Femur (tissue), 1 donor: ENCODE measurements at regions not wholly inside any gene's neighbourhood (a gene's known extent, or its start where the extent isn't known, plus 50 kb on each side); places are given as distances from the start of the nearest gene placed in this dataset.
"Not testable (repeated sequence)": the region's sequence is repeated elsewhere in the genome, so short reads cannot be mapped to it uniquely, and the experiment has no call there.

Experiments
- DNase-seq: peaks from one replicate; pipeline ENCODE4 v3.0.0-alpha.2; 2017

DNA sequence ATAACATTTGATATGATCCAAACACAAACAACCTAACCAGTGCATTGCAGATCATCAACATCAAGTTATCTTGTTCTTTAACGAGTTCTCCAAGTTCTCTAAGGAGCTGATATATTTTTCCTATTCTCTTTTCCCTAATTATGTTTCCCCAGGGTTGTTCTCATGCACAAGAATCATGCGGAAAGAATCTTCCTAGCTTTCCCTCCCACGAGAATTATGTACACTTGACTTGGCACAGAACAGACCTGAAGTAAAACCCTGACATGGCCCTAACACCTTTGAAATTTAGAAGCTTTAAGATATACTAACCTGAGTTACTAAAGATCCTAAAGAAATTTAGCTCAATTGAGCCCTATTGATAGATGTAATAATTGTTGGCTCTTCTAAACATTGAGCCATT, 110.7 kb upstream of the FST start:
- no peak for DNase-seq

- no peak for DNase-seq
Observed at GRCh38 chr5:53373451-53374158, 106.8 kb upstream of the FST start.

DNA sequence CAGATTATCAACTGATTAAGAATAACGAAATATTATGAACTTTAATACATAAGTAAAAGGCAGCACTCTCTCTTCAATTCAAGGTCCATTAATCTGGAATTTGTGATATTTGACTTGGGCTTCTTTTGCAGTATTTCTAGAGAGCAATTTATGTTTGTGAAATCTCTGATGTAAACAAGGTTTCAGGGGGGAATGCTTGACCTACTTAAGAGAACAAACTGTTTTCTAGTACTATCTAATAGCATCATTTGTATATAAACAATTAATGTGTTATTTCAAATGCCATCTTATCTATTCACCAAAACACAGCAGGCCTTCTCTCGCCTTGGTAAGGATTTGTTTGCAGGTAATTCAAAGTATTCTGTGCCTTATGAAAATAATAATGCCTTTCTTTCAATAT, 103.6 kb upstream of the FST start:
- DNase-seq = no peak

DNA sequence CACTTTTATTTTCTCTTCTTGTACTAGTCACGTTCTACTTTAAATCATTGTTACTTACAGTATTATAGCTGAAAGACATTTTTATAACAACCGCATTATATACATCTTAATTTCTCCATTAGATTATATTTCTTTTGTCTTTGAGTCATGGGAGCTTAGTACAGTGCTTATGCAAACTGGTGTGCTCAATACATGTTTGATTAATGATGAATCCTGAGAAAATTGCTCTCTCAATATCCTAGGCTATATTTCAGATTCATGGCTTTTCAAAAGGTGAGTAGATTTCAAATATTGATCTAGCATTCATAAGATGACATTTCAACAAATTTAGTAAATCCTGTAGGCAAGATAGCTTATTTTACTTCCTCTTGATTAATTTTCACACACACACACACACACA, 102.2 kb upstream of the FST start:
- DNase-seq = no peak

GRCh38 chr5:53378590-53379247, 101.7 kb upstream of the FST start:
- DNase-seq = no peak

DNA sequence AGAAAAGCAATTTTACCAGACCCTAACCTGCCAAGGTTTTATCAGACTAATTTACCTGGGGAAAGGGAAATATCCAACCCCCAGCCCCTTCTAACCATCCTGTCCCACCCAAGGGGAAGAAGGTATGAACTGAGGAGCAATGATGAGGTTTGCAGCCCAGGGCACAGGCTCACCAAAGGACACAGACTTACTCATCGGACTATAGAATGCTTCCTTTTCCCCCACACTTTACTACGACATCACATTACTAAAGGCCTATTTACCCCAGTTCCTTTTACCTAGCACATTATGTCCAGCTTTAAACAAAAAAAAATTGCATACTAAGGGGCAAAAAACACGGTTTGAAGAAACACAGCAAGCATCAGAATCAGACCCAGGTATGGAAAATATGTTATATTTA, 94.1 kb upstream of the FST start:
- DNase-seq = no peak

DNA sequence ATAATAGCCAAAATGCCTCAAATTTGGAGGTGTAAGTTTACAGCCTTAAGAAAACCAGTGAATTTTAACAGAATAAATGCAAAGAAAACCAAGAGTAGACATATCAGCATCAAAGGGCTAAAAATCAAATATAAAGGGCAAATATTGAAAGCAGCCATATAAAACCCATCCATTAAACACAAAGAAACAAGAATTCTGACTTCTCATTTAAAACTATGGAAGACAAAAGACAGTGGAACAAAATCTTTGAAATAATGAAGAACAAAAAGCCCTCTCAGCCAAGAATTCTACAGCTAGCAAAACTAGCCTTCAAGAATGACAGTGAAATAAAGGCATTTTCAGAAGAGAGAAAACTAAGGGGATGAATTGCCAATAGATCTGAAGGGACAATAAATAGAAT, 91.3 kb upstream of the FST start:
- DNase-seq = no peak

DNA sequence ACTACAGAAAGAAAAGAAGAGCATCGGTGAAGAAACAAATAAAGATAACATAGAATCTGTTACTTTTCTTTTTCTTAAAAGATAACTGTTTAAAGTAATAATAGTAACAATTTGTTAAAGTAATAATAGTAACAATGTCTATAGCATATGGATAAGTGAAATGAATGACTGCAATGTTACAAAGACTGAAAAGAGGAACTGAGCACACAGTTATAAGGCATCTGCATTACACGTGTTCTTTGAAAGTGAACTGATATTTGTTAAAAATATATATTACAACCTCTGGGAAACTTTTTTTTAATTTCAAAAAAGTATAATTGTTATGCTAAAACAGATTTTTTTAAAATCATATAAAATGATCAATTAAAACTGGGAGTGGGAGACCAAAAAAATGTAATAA, 88.4 kb upstream of the FST start:
- DNase-seq = no peak

GRCh38 chr5:53394808-53395207, 85.6 kb upstream of the FST start:
- no peak for DNase-seq

GRCh38 chr5:53397141-53397757, 83.2 kb upstream of the FST start:
- no peak for DNase-seq

- no peak for DNase-seq
Observed at GRCh38 chr5:53397845-53398244, 82.6 kb upstream of the FST start.

- DNase-seq = no peak
Observed at GRCh38 chr5:53399926-53400697, 80.3 kb upstream of the FST start.

- DNase-seq = no peak
Observed at GRCh38 chr5:53403291-53403690, 77.1 kb upstream of the FST start.

DNA sequence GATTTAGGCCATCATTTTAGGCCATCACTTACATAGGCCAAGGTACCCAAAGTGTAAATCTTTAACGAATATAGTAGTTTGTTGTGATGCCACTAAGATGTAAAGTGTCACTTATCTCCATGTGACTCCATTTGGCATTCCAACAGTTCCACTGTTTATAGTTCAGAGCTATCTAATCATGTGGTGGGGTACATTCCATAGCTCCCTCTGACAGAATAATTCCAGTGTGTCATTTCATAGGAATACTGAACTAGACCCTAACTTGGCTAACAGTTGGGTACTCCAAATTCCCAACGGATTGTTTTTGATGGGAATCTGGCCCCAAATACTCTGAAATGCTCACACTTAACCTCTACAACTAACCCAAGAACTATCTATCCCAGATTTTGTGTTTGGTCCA, 76.7 kb upstream of the FST start:
- DNase-seq = no peak

DNA sequence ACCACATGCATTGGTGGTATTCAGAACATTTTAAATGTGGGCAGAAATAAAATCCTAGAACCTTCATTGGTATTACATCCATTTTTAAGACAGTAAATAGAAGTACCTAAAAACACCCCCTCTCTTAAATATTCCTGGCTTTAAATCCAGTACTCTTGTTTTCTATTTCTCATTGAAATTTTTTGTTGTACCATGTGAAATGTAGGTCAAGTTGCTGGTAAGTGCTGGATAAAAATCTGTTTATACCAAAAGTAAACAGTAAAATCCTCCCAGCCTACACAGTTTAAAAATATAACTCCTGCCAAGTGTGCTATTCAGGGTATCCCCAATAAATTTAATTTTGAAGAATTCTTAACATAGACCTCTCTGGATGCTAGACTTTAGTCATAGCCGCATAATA, 75.0 kb upstream of the FST start:
- DNase-seq = no peak

GRCh38 chr5:53406630-53407316, 73.7 kb upstream of the FST start:
- no peak for DNase-seq

GRCh38 chr5:53407373-53407772, 73.1 kb upstream of the FST start:
- no peak for DNase-seq

DNA sequence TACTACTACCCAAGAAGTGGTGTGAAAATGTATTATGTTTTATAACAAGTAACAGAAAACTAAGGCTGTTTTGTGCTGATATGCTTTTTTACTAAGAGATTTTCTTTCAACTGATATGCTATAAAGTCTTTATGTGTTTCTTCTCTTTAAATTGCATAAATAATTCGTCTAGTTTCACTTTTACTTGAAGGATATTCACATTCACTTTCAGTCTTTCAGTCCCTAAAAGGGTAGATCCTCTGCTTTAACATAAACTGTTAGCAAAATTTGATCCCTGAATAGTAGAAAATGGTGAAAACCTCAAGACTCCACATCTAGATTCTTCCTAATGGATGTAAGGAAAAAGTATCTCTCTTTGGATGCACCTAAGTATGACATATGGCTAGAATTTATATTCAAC, 69.0 kb upstream of the FST start:
- no peak for DNase-seq

- DNase-seq = not testable (repeated sequence)
Observed at GRCh38 chr5:53412499-53412898, 67.9 kb upstream of the FST start.

GRCh38 chr5:53416144-53416738, 64.2 kb upstream of the FST start:
- no peak for DNase-seq

DNA sequence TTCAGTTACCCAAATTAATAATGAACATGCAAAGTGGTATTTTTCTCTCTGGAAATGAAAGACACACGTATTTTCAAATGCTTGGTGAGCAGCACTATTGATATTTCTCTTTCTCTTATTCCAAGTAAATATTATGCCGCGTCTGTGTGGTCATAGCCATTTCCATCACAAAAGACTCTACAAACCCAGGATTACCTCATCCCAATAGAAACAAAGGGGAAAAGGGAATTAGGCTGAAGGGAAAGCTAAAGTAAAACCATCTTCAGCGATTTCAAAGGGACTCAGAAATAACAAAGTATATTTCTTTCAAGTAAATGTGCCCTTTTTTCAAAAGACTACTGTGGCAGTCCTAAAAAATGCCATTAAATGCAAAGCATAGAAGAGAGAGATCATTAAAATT, 62.0 kb upstream of the FST start:
- DNase-seq = no peak

GRCh38 chr5:53418826-53419658, 61.4 kb upstream of the FST start:
- DNase-seq = no peak
